ENCODE measurements at regions not wholly inside any gene's neighbourhood (a gene's known extent, or its start where the extent isn't known, plus 50 kb on each side); places are given as distances from the start of the nearest gene placed in this dataset.

GRCh38 chr18:55863876-55864275, 275.9 kb upstream of the TCF4 start (continued):
- no peak; the same call in 1 of the 2 replicates for TF ChIP-seq TSHZ2 (CRISPR knock-in tag; IDR thresholded peaks at IDR 0.05)
- no peak for TF ChIP-seq ARNTL (CRISPR knock-in tag; IDR thresholded peaks at IDR 0.05; ENCODE audit: borderline replicate concordance, low read depth)
- no peak for TF ChIP-seq SNAI2 (CRISPR knock-in tag; IDR thresholded peaks at IDR 0.05)
- TF ChIP-seq RARB (CRISPR knock-in tag; IDR thresholded peaks at IDR 0.05) = no peak
- peak; percentile 77 for TF ChIP-seq ISL1 (CRISPR knock-in tag; IDR thresholded peaks at IDR 0.05)

- no peak for ATAC-seq
- TF ChIP-seq ZC3H10 (CRISPR knock-in tag; IDR thresholded peaks at IDR 0.05) = no peak
- TF ChIP-seq ISL1 (CRISPR knock-in tag; IDR thresholded peaks at IDR 0.05) = no peak
- no peak for TF ChIP-seq ARNTL (CRISPR knock-in tag; IDR thresholded peaks at IDR 0.05; ENCODE audit: borderline replicate concordance, low read depth)
- TF ChIP-seq ZFP30 (CRISPR knock-in tag; IDR thresholded peaks at IDR 0.05) = no peak
- no peak for TF ChIP-seq TOX (CRISPR knock-in tag; IDR thresholded peaks at IDR 0.05; ENCODE audit: borderline replicate concordance)
- no peak for TF ChIP-seq ZFP3 (CRISPR knock-in tag; IDR thresholded peaks at IDR 0.05)
- no peak for TF ChIP-seq CSDC2 (CRISPR knock-in tag; IDR thresholded peaks at IDR 0.05)
- no peak for TF ChIP-seq OSR1 (CRISPR knock-in tag; IDR thresholded peaks at IDR 0.05)
- TF ChIP-seq ZNF70 (CRISPR knock-in tag; IDR thresholded peaks at IDR 0.05) = no peak
- TF ChIP-seq TSHZ2 (CRISPR knock-in tag; IDR thresholded peaks at IDR 0.05) = no peak
- no peak for TF ChIP-seq PATZ1 (CRISPR knock-in tag; IDR thresholded peaks at IDR 0.05; ENCODE audit: borderline replicate concordance)
- TF ChIP-seq ZNF8 (CRISPR knock-in tag; IDR thresholded peaks at IDR 0.05) = no peak
- TF ChIP-seq CSRNP3 (CRISPR knock-in tag; IDR thresholded peaks at IDR 0.05) = no peak
- no peak for TF ChIP-seq ESRRG (CRISPR knock-in tag; IDR thresholded peaks at IDR 0.05)
- no peak for TF ChIP-seq RARB (CRISPR knock-in tag; IDR thresholded peaks at IDR 0.05)
- TF ChIP-seq TCF4 (CRISPR knock-in tag; IDR thresholded peaks at IDR 0.05; ENCODE audit: borderline replicate concordance) = no peak
- TF ChIP-seq CREB5 (CRISPR knock-in tag; IDR thresholded peaks at IDR 0.05; ENCODE audit: low read depth) = no peak
- TF ChIP-seq BACH2 (CRISPR knock-in tag; IDR thresholded peaks at IDR 0.05; ENCODE audit: borderline replicate concordance) = no peak
Observed at GRCh38 chr18:55863391-55863706, 275.4 kb upstream of the TCF4 start.

GRCh38 chr18:55862693-55863390, 274.9 kb upstream of the TCF4 start:
- ATAC-seq = no peak
- TF ChIP-seq GLIS3 (CRISPR knock-in tag; IDR thresholded peaks at IDR 0.05) = no peak
- no peak for TF ChIP-seq CSDC2 (CRISPR knock-in tag; IDR thresholded peaks at IDR 0.05)
- no peak for TF ChIP-seq PPARA (CRISPR knock-in tag; IDR thresholded peaks at IDR 0.05; ENCODE audit: borderline replicate concordance)
- no peak for TF ChIP-seq PATZ1 (CRISPR knock-in tag; IDR thresholded peaks at IDR 0.05; ENCODE audit: borderline replicate concordance)
- no peak for TF ChIP-seq TSHZ2 (CRISPR knock-in tag; IDR thresholded peaks at IDR 0.05)
- TF ChIP-seq ZFP30 (CRISPR knock-in tag; IDR thresholded peaks at IDR 0.05) = no peak
- TF ChIP-seq RARB (CRISPR knock-in tag; IDR thresholded peaks at IDR 0.05) = no peak

All from SK-N-SH treated with all-trans-retinoic acid at 6 μM for 48 hours (cell line).